Spinal cord (tissue), 9 donors: ENCODE measurements at regions not wholly inside any gene's neighbourhood (a gene's known extent, or its start where the extent isn't known, plus 50 kb on each side); places are given as distances from the start of the nearest gene placed in this dataset.
"Not testable (repeated sequence)": the region's sequence is repeated elsewhere in the genome, so short reads cannot be mapped to it uniquely, and the experiment has no call there.

Source experiments
- DNase-seq, 6 donors: peaks; one replicate each; pipeline versions ENCODE4 v3.0.0 to v3.0.0-alpha.2; 2013 to 2015; ENCODE audit warnings: low spot score in 6 of 6, low read depth in 4 of 6
- H3K27ac ChIP-seq: one replicate; pipeline ENCODE4 v1.5.1; 2013; ENCODE audit warnings: low read depth, low read length, control low read depth
- H3K27me3 ChIP-seq: one replicate; pipeline ENCODE4 v1.6.1; 2013; ENCODE audit warnings: low read length; ENCODE audit not compliant: control insufficient read depth, insufficient read depth
- H3K36me3 ChIP-seq: one replicate; pipeline ENCODE4 v1.6.1; 2013; ENCODE audit warnings: low read length; ENCODE audit not compliant: control insufficient read depth, insufficient read depth
- H3K4me1 ChIP-seq: one replicate; pipeline ENCODE4 v1.6.1; 2013; ENCODE audit warnings: low read length; ENCODE audit not compliant: control insufficient read depth, insufficient read depth
- H3K4me3 ChIP-seq: one replicate; pipeline ENCODE4 v1.5.1; 2013; ENCODE audit warnings: low read depth, low read length, control low read depth
- H3K9me3 ChIP-seq: one replicate; pipeline ENCODE4 v1.6.1; 2013; ENCODE audit warnings: low read length; ENCODE audit not compliant: control insufficient read depth, insufficient read depth
- WGBS: methylation state at CpG from one replicate; pipeline ENCODE4 v1.1.5; 2013; ENCODE audit warnings: missing lambda C conversion rate; ENCODE audit not compliant: insufficient coverage; 5-methylcytosine and 5-hydroxymethylcytosine counted together
- donor health status: healthy.

GRCh38 chr18:78436110-78436509, 543.5 kb upstream of the SALL3 start:
- H3K4me1 ChIP-seq: no peaks in the 10 kb centered on the region
- 83% methylated on average over 5 of the region's 8 CpGs for WGBS

GRCh38 chr18:78438235-78438634, 541.4 kb upstream of the SALL3 start:
- WGBS: 93% methylated on average over 10 of the region's 13 CpGs
- not testable (repeated sequence) for H3K27ac ChIP-seq, DNase-seq, H3K36me3 ChIP-seq, H3K4me3 ChIP-seq, H3K4me1 ChIP-seq, H3K27me3 ChIP-seq, H3K9me3 ChIP-seq

More at GRCh38 chr18:78436110-78436509, 543.5 kb upstream of the SALL3 start:
- Histone ChIP-seq H3K36me3 (no peaks in the 10 kb centered on the region), H3K27me3 (no peaks in the 10 kb centered on the region), H3K9me3 (peaks cover 2% of the 10 kb centered on the region), H3K4me3 (no peak overlapping the region), H3K27ac (no peak overlapping the region)
- no peak for DNase-seq

DNA sequence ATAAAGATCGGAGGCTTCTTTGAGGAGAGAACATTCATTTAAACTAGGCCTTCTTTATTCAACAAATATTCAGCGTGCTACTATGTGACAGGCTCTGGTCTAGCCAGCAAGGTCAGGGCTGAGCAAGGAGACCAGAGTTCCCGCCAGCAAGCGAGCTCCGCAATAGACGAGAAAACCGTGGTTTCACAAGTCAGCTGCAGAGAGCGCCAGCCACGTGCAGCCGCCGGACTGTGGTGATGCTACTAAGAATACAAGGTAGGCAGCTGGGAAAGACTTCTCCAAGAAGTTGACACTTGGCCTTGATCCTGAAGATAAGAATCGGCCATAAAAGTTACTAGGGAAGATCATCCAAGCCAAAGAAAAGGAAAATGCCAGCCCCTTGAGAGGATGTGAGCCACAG, 533.7 kb upstream of the SALL3 start:
- Histone ChIP-seq H3K36me3 (no peaks in the 10 kb centered on the region), H3K27me3 (no peaks in the 10 kb centered on the region), H3K4me1 (peaks cover 10% of the 10 kb centered on the region), H3K9me3 (no peaks in the 10 kb centered on the region), H3K4me3 (no peak overlapping the region), H3K27ac (no peak overlapping the region)
- DNase-seq: no peak
- WGBS: 96% methylated on average over 12 of the region's 12 CpGs

- DNase-seq: peak in 2 of 6 donors; percentile 55 to 62
- Histone ChIP-seq H3K27me3 (no peaks in the 10 kb centered on the region), H3K36me3 (no peaks in the 10 kb centered on the region), H3K4me3 (no peak overlapping the region), H3K27ac (no peak overlapping the region), H3K4me1 (peaks cover 10% of the 10 kb centered on the region), H3K9me3 (no peaks in the 10 kb centered on the region)
- WGBS: 55% methylated on average over 2 of the region's 4 CpGs
These were observed 532.4 kb upstream of the SALL3 start for GRCh38 chr18:78447211-78447610.

DNA sequence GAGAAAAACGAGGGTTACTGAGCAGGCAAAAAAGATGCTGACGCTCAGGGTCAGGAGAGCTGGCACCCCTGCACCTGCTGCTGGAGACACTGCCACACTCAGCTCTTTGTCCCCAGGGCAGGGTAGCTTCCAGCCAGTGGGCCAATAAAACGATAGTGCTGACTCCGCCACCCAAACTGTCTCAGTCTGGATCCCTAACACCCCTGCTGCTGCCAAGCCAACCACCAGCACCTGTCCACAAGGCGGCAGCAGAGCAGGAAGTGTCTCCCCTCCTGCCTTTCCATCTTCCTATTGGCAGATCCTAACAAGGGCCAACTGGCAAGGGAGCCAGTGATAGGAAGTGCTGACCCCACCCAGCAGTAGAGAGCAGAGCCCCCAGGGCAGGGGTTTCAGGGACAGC, 531.5 kb upstream of the SALL3 start:
- Histone ChIP-seq H3K36me3 (no peaks in the 10 kb centered on the region), H3K27me3 (no peaks in the 10 kb centered on the region), H3K27ac (no peak overlapping the region), H3K9me3 (no peaks in the 10 kb centered on the region), H3K4me3 (no peak overlapping the region), H3K4me1 (peaks cover 10% of the 10 kb centered on the region)
- 56% methylated on average over 5 of the region's 5 CpGs for WGBS
- peak in 1 of 6 donors; percentile 21 for DNase-seq

DNA sequence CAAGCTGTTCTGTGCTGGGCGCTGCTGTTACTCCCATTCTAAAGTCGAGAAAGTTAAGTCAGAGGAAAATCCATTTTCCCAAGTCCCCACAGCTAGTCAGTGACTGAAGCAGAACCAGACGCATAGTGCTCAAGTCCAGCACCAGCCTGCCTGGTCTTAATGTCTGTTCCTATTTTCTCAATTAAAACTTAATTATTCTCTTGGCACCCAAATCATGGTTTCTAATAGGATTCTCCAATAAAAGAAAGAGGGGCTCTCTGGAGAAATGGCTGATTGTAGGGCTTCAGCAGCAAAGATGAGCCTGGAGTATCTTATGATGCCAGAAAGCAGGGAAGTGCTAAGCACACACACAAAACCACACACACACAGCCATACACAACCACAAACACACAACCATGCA, 531.0 kb upstream of the SALL3 start:
- H3K4me3 ChIP-seq: no peak overlapping the region
- 89% methylated on average over 2 of the region's 3 CpGs for WGBS
- H3K36me3 ChIP-seq: no peaks in the 10 kb centered on the region
- H3K27ac ChIP-seq: no peak overlapping the region
- peaks cover 10% of the 10 kb centered on the region for H3K4me1 ChIP-seq
- DNase-seq: peak in 1 of 6 donors; percentile 87
- H3K27me3 ChIP-seq: no peaks in the 10 kb centered on the region
- H3K9me3 ChIP-seq: no peaks in the 10 kb centered on the region

GRCh38 chr18:78454221-78454620, 525.4 kb upstream of the SALL3 start:
- 72% methylated on average over 6 of the region's 9 CpGs for WGBS
- no peaks in the 10 kb centered on the region for H3K4me1 ChIP-seq
- no peak for DNase-seq
- no peaks in the 10 kb centered on the region for H3K36me3 ChIP-seq
- no peaks in the 10 kb centered on the region for H3K9me3 ChIP-seq
- no peaks in the 10 kb centered on the region for H3K27me3 ChIP-seq
- H3K27ac ChIP-seq: no peak overlapping the region
- H3K4me3 ChIP-seq: no peak overlapping the region

DNA sequence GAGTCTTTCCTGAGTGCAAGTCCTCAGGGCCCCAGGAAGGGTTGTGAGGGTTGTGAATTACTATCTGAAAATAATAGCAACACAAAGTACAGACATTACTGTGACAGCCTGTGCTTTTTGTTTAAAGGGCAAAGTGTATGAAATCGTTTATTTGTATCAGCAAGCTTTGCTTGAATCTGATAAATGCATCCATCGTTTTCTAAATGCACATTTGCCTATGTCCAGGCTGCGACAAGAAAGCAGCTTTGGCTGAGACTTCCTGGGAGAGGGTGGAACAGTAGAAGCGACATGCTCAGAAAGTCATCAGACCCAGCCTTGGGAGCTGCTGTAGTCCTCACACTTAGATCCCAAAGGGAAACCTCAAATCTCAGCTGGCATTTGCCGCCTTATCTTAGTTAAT, 524.2 kb upstream of the SALL3 start:
- no peak for DNase-seq
- Histone ChIP-seq H3K4me3 (no peak overlapping the region), H3K4me1 (no peaks in the 10 kb centered on the region), H3K27me3 (no peaks in the 10 kb centered on the region), H3K27ac (no peak overlapping the region), H3K36me3 (no peaks in the 10 kb centered on the region), H3K9me3 (no peaks in the 10 kb centered on the region)
- WGBS: 84% methylated on average over 3 of the region's 5 CpGs

- Histone ChIP-seq H3K36me3 (no peaks in the 10 kb centered on the region), H3K27me3 (no peaks in the 10 kb centered on the region), H3K4me3 (no peak overlapping the region), H3K4me1 (no peaks in the 10 kb centered on the region), H3K9me3 (no peaks in the 10 kb centered on the region), H3K27ac (no peak overlapping the region)
- no peak for DNase-seq
- 65% methylated on average over 11 of the region's 13 CpGs for WGBS
These were observed 522.6 kb upstream of the SALL3 start for GRCh38 chr18:78457011-78457410.

- no peak for DNase-seq
- Histone ChIP-seq H3K4me1 (no peaks in the 10 kb centered on the region), H3K27ac (no peak overlapping the region), H3K27me3 (no peaks in the 10 kb centered on the region), H3K36me3 (no peaks in the 10 kb centered on the region), H3K4me3 (no peak overlapping the region), H3K9me3 (no peaks in the 10 kb centered on the region)
- 80% methylated on average over 1 of the region's 7 CpGs for WGBS
These were observed 521.9 kb upstream of the SALL3 start for GRCh38 chr18:78457731-78458130.
